ENCODE measurements at regions not wholly inside any gene's neighbourhood (a gene's known extent, or its start where the extent isn't known, plus 50 kb on each side); places are given as distances from the start of the nearest gene placed in this dataset.

- no peaks in the 10 kb centered on the region for H3K27me3 ChIP-seq
- Mint-ChIP-seq H3K4me1 (no peaks in the 10 kb centered on the region), H3K27me3 (ENCODE audit: insufficient read depth, low read depth) (peaks cover 2% of the 10 kb centered on the region), H3K36me3 (no peaks in the 10 kb centered on the region), H3K27ac (no peak overlapping the region), H3K9me3 (no peaks in the 10 kb centered on the region), H3K4me3 (no peak overlapping the region)
- TF ChIP-seq CTCF (IDR thresholded peaks at IDR 0.05), result no peak
- TF ChIP-seq EZH2 (IDR thresholded peaks at IDR 0.05), result no peak
- TF ChIP-seq EZH2phosphoT487 (IDR thresholded peaks at IDR 0.05), result no peak
- no peaks in the 10 kb centered on the region for H3K36me3 ChIP-seq
- H3K4me3 ChIP-seq, result no peak overlapping the region
- DNase-seq (ENCODE audit: low spot score), result no peak
- no peak overlapping the region for H3K4me2 ChIP-seq
- H3K79me2 ChIP-seq (ENCODE audit: low read depth), result no peaks in the 10 kb centered on the region
- no peaks in the 10 kb centered on the region for H3K9me3 ChIP-seq (ENCODE audit: low read depth)
- H2AFZ ChIP-seq (replicated peaks), result no peak overlapping the region
- H3K9ac ChIP-seq, result no peak overlapping the region
- no peaks in the 10 kb centered on the region for H4K20me1 ChIP-seq (ENCODE audit: low read depth)
- H3K27ac ChIP-seq, result no peak overlapping the region
- H3F3A ChIP-seq (ENCODE audit: low read depth), result no peaks in the 10 kb centered on the region
- no peaks in the 10 kb centered on the region for H3K4me1 ChIP-seq
Observed at GRCh38 chr9:106771608-106772007, 91.4 kb upstream of the ZNF462 start.

GRCh38 chr9:106772523-106773290, 90.3 kb upstream of the ZNF462 start:
- H3K36me3 ChIP-seq, result no peaks in the 10 kb centered on the region
- H3K27ac ChIP-seq, result no peak overlapping the region
- H3K79me2 ChIP-seq (ENCODE audit: low read depth), result no peaks in the 10 kb centered on the region
- no peak for DNase-seq (ENCODE audit: low spot score)
- H3K4me1 ChIP-seq, result no peaks in the 10 kb centered on the region
- no peaks in the 10 kb centered on the region for H4K20me1 ChIP-seq (ENCODE audit: low read depth)
- H3K4me3 ChIP-seq, result no peak overlapping the region
- Mint-ChIP-seq H3K36me3 (no peaks in the 10 kb centered on the region), H3K4me1 (no peaks in the 10 kb centered on the region), H3K27me3 (ENCODE audit: insufficient read depth, low read depth) (peaks cover 2% of the 10 kb centered on the region), H3K4me3 (no peak overlapping the region), H3K9me3 (no peaks in the 10 kb centered on the region), H3K27ac (no peak overlapping the region)
- no peak overlapping the region for H3K9ac ChIP-seq
- H3K9me3 ChIP-seq (ENCODE audit: low read depth), result no peaks in the 10 kb centered on the region
- H3K4me2 ChIP-seq, result no peak overlapping the region
- H3F3A ChIP-seq (ENCODE audit: low read depth), result no peaks in the 10 kb centered on the region
- no peaks in the 10 kb centered on the region for H3K27me3 ChIP-seq
- TF ChIP-seq EZH2 (IDR thresholded peaks at IDR 0.05) (no peak), EZH2phosphoT487 (IDR thresholded peaks at IDR 0.05) (no peak), CTCF (IDR thresholded peaks at IDR 0.05) (no peak)
- H2AFZ ChIP-seq (replicated peaks), result no peak overlapping the region

- no peaks in the 10 kb centered on the region for H3K27me3 ChIP-seq
- no peak overlapping the region for H3K27ac Mint-ChIP-seq
- H3K9me3 Mint-ChIP-seq, result no peaks in the 10 kb centered on the region
Observed at GRCh38 chr9:106773750-106774149, 89.2 kb upstream of the ZNF462 start.

More at GRCh38 chr9:106773750-106774149, 89.2 kb upstream of the ZNF462 start:
- H3K4me3 ChIP-seq, result no peak overlapping the region
- Mint-ChIP-seq H3K4me1 (no peaks in the 10 kb centered on the region), H3K4me3 (no peak overlapping the region), H3K27me3 (ENCODE audit: insufficient read depth, low read depth) (peaks cover 2% of the 10 kb centered on the region), H3K36me3 (no peaks in the 10 kb centered on the region)
- H3K4me1 ChIP-seq, result no peaks in the 10 kb centered on the region
- no peaks in the 10 kb centered on the region for H3F3A ChIP-seq (ENCODE audit: low read depth)
- no peak overlapping the region for H3K4me2 ChIP-seq
- no peaks in the 10 kb centered on the region for H3K79me2 ChIP-seq (ENCODE audit: low read depth)
- H3K9me3 ChIP-seq (ENCODE audit: low read depth), result no peaks in the 10 kb centered on the region
- no peaks in the 10 kb centered on the region for H3K36me3 ChIP-seq
- H2AFZ ChIP-seq (replicated peaks), result no peak overlapping the region
- no peak overlapping the region for H3K27ac ChIP-seq
- TF ChIP-seq EZH2 (IDR thresholded peaks at IDR 0.05) (no peak), CTCF (IDR thresholded peaks at IDR 0.05) (no peak)
- H3K9ac ChIP-seq, result no peak overlapping the region
- no peaks in the 10 kb centered on the region for H4K20me1 ChIP-seq (ENCODE audit: low read depth)
- DNase-seq (ENCODE audit: low spot score), result no peak

Data from neural progenitor cell (in vitro differentiated cells).